H9 (cell line): ENCODE measurements at regions not wholly inside any gene's neighbourhood (a gene's known extent, or its start where the extent isn't known, plus 50 kb on each side); places are given as distances from the start of the nearest gene placed in this dataset.

Source experiments
- DNase-seq: peaks from one replicate; pipeline ENCODE4 v3.0.0-alpha.2; 2017
- H2AFZ ChIP-seq: one replicate; pipeline ENCODE4 v1.6.1; 2013; ENCODE audit warnings: mild to moderate bottlenecking, low read length, control low read depth, moderate library complexity
- H2AK5ac ChIP-seq: 2 replicates; pipeline ENCODE4 v1.6.1; 2013; ENCODE audit warnings: low read length, control low read depth, mixed read lengths; ENCODE audit not compliant: insufficient read length
- H2BK120ac ChIP-seq: one replicate; pipeline ENCODE4 v1.6.1; 2013; ENCODE audit warnings: low read depth, mild to moderate bottlenecking, low read length, control low read depth, inconsistent platforms; ENCODE audit not compliant: poor library complexity, severe bottlenecking
- H2BK12ac ChIP-seq: 2 replicates; pipeline ENCODE4 v1.6.1; 2013; ENCODE audit warnings: low read length, control low read depth, mixed read lengths, low read depth; ENCODE audit not compliant: insufficient read length
- H2BK15ac ChIP-seq: 2 replicates; pipeline ENCODE4 v1.6.1; 2013; ENCODE audit warnings: low read depth, low read length, control low read depth
- H2BK20ac ChIP-seq: one replicate; pipeline ENCODE4 v1.6.1; 2013; ENCODE audit warnings: low read depth, mild to moderate bottlenecking, low read length, control low read depth, inconsistent platforms; ENCODE audit not compliant: poor library complexity, severe bottlenecking
- H2BK5ac ChIP-seq: 2 replicates; pipeline ENCODE4 v1.6.1; 2013; ENCODE audit warnings: low read length, control low read depth, mixed read lengths; ENCODE audit not compliant: insufficient read length
- H3K14ac ChIP-seq: 2 replicates; pipeline ENCODE4 v1.6.1; 2013; ENCODE audit warnings: low read length, control low read depth; ENCODE audit not compliant: insufficient read depth
- H3K18ac ChIP-seq: 2 replicates; pipeline ENCODE4 v1.6.1; 2013; ENCODE audit warnings: low read depth, mild to moderate bottlenecking, mixed read lengths, low read length, control low read depth; ENCODE audit not compliant: insufficient read length
- H3K23ac ChIP-seq: 2 replicates; pipeline ENCODE4 v1.6.1; 2013; ENCODE audit warnings: low read length, control low read depth, mixed read lengths, low read depth; ENCODE audit not compliant: insufficient read length
- H3K23me2 ChIP-seq: 2 replicates; pipeline ENCODE4 v1.6.1; 2013; ENCODE audit warnings: low read depth, mild to moderate bottlenecking, mixed read lengths, low read length, control low read depth; ENCODE audit not compliant: insufficient read length, poor library complexity, severe bottlenecking
- H3K27ac ChIP-seq: 2 replicates; pipeline ENCODE4 v1.5.1; 2013; ENCODE audit warnings: low read length, control low read depth, mixed read lengths, low read depth; ENCODE audit not compliant: insufficient read length
- H3K27me3 ChIP-seq: 2 replicates; pipeline ENCODE4 v1.6.1; 2013; ENCODE audit warnings: low read length, control low read depth, inconsistent platforms; ENCODE audit not compliant: insufficient read depth
- H3K4ac ChIP-seq: 2 replicates; pipeline ENCODE4 v1.6.1; 2013; ENCODE audit warnings: low read depth, mild to moderate bottlenecking, control low read depth, inconsistent platforms, low read length, moderate library complexity
- H3K4me1 ChIP-seq: 2 replicates; pipeline ENCODE4 v1.6.1; 2013; ENCODE audit warnings: low read length, control low read depth, inconsistent platforms; ENCODE audit not compliant: insufficient read depth
- H3K4me2 ChIP-seq: 2 replicates; pipeline ENCODE4 v1.6.1; 2013; ENCODE audit warnings: low read length, control low read depth, mixed read lengths; ENCODE audit not compliant: insufficient read length, insufficient read depth
- H3K56ac ChIP-seq: 2 replicates; pipeline ENCODE4 v1.6.1; 2013; ENCODE audit warnings: low read depth, mild to moderate bottlenecking, mixed read lengths, low read length, control low read depth; ENCODE audit not compliant: insufficient read length
- H3K79me1 ChIP-seq: 2 replicates; pipeline ENCODE4 v1.6.1; 2013; ENCODE audit warnings: low read depth, mild to moderate bottlenecking, moderate library complexity, low read length, control low read depth, inconsistent platforms; ENCODE audit not compliant: insufficient read depth, poor library complexity, severe bottlenecking
- H3K79me2 ChIP-seq: 2 replicates; pipeline ENCODE4 v1.6.1; 2013; ENCODE audit warnings: low read length, control low read depth, inconsistent platforms; ENCODE audit not compliant: insufficient read depth
- H3K9ac ChIP-seq: 2 replicates; pipeline ENCODE4 v1.6.1; 2013; ENCODE audit warnings: low read length, control low read depth, mixed read lengths; ENCODE audit not compliant: insufficient read length; ENCODE audit errors: extremely low read depth
- H3K9me3 ChIP-seq: one replicate; pipeline ENCODE4 v1.6.1; 2013; ENCODE audit warnings: low read depth, low read length, inconsistent platforms; ENCODE audit not compliant: control insufficient read depth
- H3T11ph ChIP-seq: one replicate; pipeline ENCODE4 v1.6.1; 2013; ENCODE audit warnings: mild to moderate bottlenecking, low read length, control low read depth, inconsistent platforms
- H4K20me1 ChIP-seq: one replicate; pipeline ENCODE4 v1.6.1; 2013; ENCODE audit not compliant: control insufficient read depth, insufficient read length, insufficient read depth
- H4K5ac ChIP-seq: 2 replicates; pipeline ENCODE4 v1.6.1; 2013; ENCODE audit warnings: low read depth, mild to moderate bottlenecking, mixed read lengths, low read length, control low read depth; ENCODE audit not compliant: insufficient read length
- H4K8ac ChIP-seq: replicated peaks from 2 replicates; pipeline ENCODE4 v1.6.1; 2013; ENCODE audit warnings: low read length, control low read depth, mixed read lengths, low read depth; ENCODE audit not compliant: insufficient read length
- H4K91ac ChIP-seq: 2 replicates; pipeline ENCODE4 v1.6.1; 2013; ENCODE audit warnings: low read depth, mild to moderate bottlenecking, moderate library complexity, mixed read lengths, low read length, control low read depth; ENCODE audit not compliant: insufficient read length
- H3K27ac Mint-ChIP-seq, 3 experiments: 2 replicates in 2 of 3; 3 replicates in 1 of 3; pipeline ENCODE4 v1.8.0; 2020 to 2021; ENCODE audit warnings: mixed read lengths in 3 of 3, mild to moderate bottlenecking in 1 of 3, moderate library complexity in 1 of 3
- H3K27me3 Mint-ChIP-seq: 2 replicates; pipeline ENCODE4 v1.8.0; 2021; ENCODE audit warnings: low read depth, mild to moderate bottlenecking, moderate library complexity, mixed read lengths
- H3K36me3 Mint-ChIP-seq, 3 experiments: 2 replicates in 2 of 3; 3 replicates in 1 of 3; pipeline ENCODE4 v1.8.0; 2020 to 2021; ENCODE audit warnings: low read depth in 3 of 3, mixed read lengths in 3 of 3; ENCODE audit not compliant: insufficient read depth in 1 of 3
- H3K4me1 Mint-ChIP-seq, 2 experiments: 2 replicates each; pipeline ENCODE4 v1.8.0; 2020; ENCODE audit warnings: mixed read lengths in 2 of 2
- H3K4me3 Mint-ChIP-seq, 2 experiments: 2 replicates in 1 of 2; 3 replicates in 1 of 2; pipeline ENCODE4 v1.8.0; 2020 to 2021; ENCODE audit warnings: mild to moderate bottlenecking in 2 of 2, mixed read lengths in 2 of 2, moderate library complexity in 1 of 2
- H3K9me3 Mint-ChIP-seq, 2 experiments: 2 replicates in 1 of 2; 3 replicates in 1 of 2; pipeline ENCODE4 v1.8.0; 2020; ENCODE audit warnings: mild to moderate bottlenecking in 2 of 2, mixed read lengths in 2 of 2, moderate library complexity in 1 of 2
- WGBS: extraction: QIAGEN DNeasy Blood & Tissue Kit; methylation state at CpG from one replicate; pipeline ENCODE4 v1.1.7; 2013; ENCODE audit warnings: missing lambda C conversion rate, low lambda C conversion rate, mixed read lengths; ENCODE audit not compliant: insufficient read length; ENCODE audit errors: extremely low coverage; 5-methylcytosine and 5-hydroxymethylcytosine counted together
- TF ChIP-seq, protein P1 (sequence below): fragments of 200-600 bp; sonication (generic); conservative IDR thresholded peaks from 3 replicates; pipeline ENCODE4 v1.8.0; 2021; ENCODE audit warnings: antibody characterized with exemption, mild to moderate bottlenecking

- Histone ChIP-seq H2AFZ (no peak overlapping the region), H3K79me1 (no peaks in the 10 kb centered on the region), H3K23me2 (no peaks in the 10 kb centered on the region), H2BK20ac (no peak overlapping the region), H2BK120ac (no peak overlapping the region), H4K20me1 (no peaks in the 10 kb centered on the region), H3K4me2 (no peak overlapping the region), H2AK5ac (no peak overlapping the region), H2BK5ac (no peak overlapping the region), H3K18ac (no peak overlapping the region), H3K4ac (no peak overlapping the region), H3T11ph (no peak overlapping the region), H4K5ac (no peak overlapping the region), H3K56ac (no peak overlapping the region), H3K14ac (no peak overlapping the region), H3K27me3 (no peaks in the 10 kb centered on the region), H3K9me3 (no peaks in the 10 kb centered on the region), H3K27ac (no peak overlapping the region), H3K79me2 (no peaks in the 10 kb centered on the region), H3K23ac (no peak overlapping the region), H2BK12ac (no peak overlapping the region), H4K8ac (no peak overlapping the region), H3K4me1 (no peaks in the 10 kb centered on the region; the same call in 1 of the 2 replicates), H4K91ac (no peak overlapping the region), H3K9ac (no peak overlapping the region), H2BK15ac (no peak overlapping the region)
- Mint-ChIP-seq H3K27ac (peak overlapping the region in 1 of 3 experiments; percentile 80; a peak in 2 of 7 replicates), H3K36me3 (peaks cover 0 to 7% (median 3%) of the 10 kb centered on the region in 3 experiments; a peak in 4 of 7 replicates), H3K9me3 (peaks cover 6 to 7% of the 10 kb centered on the region in 2 experiments; a peak in 4 of 5 replicates), H3K27me3 (peaks cover 4% of the 10 kb centered on the region; the same call in 1 of the 2 replicates), H3K4me3 (no peak overlapping the region), H3K4me1 (peaks cover 29 to 30% of the 10 kb centered on the region in 2 experiments)
- no CpG with 5 or more reads among the region's 1 CpG for WGBS
- DNase-seq = no peak
- TF ChIP-seq, protein P1, sequence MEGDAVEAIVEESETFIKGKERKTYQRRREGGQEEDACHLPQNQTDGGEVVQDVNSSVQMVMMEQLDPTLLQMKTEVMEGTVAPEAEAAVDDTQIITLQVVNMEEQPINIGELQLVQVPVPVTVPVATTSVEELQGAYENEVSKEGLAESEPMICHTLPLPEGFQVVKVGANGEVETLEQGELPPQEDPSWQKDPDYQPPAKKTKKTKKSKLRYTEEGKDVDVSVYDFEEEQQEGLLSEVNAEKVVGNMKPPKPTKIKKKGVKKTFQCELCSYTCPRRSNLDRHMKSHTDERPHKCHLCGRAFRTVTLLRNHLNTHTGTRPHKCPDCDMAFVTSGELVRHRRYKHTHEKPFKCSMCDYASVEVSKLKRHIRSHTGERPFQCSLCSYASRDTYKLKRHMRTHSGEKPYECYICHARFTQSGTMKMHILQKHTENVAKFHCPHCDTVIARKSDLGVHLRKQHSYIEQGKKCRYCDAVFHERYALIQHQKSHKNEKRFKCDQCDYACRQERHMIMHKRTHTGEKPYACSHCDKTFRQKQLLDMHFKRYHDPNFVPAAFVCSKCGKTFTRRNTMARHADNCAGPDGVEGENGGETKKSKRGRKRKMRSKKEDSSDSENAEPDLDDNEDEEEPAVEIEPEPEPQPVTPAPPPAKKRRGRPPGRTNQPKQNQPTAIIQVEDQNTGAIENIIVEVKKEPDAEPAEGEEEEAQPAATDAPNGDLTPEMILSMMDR = no peak
These were observed 116.7 kb upstream of the RGMB start for GRCh38 chr5:98656796-98657195.
